Immature natural killer cell (primary cell): ENCODE measurements at regions not wholly inside any gene's neighbourhood (a gene's known extent, or its start where the extent isn't known, plus 50 kb on each side); places are given as distances from the start of the nearest gene placed in this dataset.

Source experiments
- DNase-seq, 3 donors: peaks; one replicate each; pipeline ENCODE4 v3.0.0; 2022; ENCODE audit warnings: mixed read lengths in 1 of 3
- H3K27ac Mint-ChIP-seq, 6 donors: one replicate each; pipeline ENCODE4 v1.8.0; 2020; ENCODE audit warnings: mixed read lengths in 6 of 6, mild to moderate bottlenecking in 5 of 6, inconsistent platforms in 4 of 6, moderate library complexity in 3 of 6
- H3K27me3 Mint-ChIP-seq, 3 donors: one replicate each; pipeline ENCODE4 v1.8.0; 2020 to 2021; ENCODE audit warnings: low read depth in 3 of 3, mild to moderate bottlenecking in 3 of 3, mixed read lengths in 3 of 3, moderate library complexity in 3 of 3, inconsistent platforms in 1 of 3
- H3K36me3 Mint-ChIP-seq, 3 donors: one replicate each; pipeline ENCODE4 v1.8.0; 2020; ENCODE audit warnings: mixed read lengths in 3 of 3, inconsistent platforms in 2 of 3, mild to moderate bottlenecking in 2 of 3
- H3K4me1 Mint-ChIP-seq, 2 donors: one replicate each; pipeline ENCODE4 v1.8.0; 2020; ENCODE audit warnings: inconsistent platforms in 2 of 2, mild to moderate bottlenecking in 2 of 2, mixed read lengths in 2 of 2, moderate library complexity in 1 of 2
- H3K4me3 Mint-ChIP-seq, 5 donors: one replicate each; pipeline ENCODE4 v1.8.0; 2020; ENCODE audit warnings: mild to moderate bottlenecking in 5 of 5, mixed read lengths in 5 of 5, inconsistent platforms in 3 of 5, moderate library complexity in 3 of 5
- H3K9me3 Mint-ChIP-seq, 6 donors: one replicate each; pipeline ENCODE4 v1.8.0; 2020; ENCODE audit warnings: mild to moderate bottlenecking in 6 of 6, mixed read lengths in 6 of 6, inconsistent platforms in 4 of 6, moderate library complexity in 3 of 6

DNA sequence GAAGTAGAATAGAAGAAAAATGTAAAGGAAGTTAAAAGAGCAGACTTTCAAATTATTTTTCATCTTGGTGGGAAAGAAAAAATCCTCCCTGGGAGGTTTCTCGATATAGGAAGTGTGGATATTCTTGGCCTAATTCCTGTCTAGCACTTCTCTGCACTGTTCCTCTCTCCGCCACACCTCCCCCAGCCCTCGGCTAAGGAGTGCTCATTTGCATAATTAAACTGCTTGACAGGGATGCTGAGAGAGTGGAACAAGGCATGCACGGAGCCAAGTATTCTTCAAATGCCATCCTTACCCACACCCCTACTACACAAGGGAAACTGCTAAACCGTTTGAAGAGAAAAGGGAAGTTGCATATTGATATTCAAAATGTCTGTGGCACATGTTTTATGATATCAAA, 511.0 kb upstream of the HTR2A start:
- Mint-ChIP-seq H3K4me3 (no peak overlapping the region), H3K4me1 (no peaks in the 10 kb centered on the region), H3K36me3 (no peaks in the 10 kb centered on the region), H3K9me3 (peaks cover 0 to 6% (median 2%) of the 10 kb centered on the region in 6 donors), H3K27me3 (no peaks in the 10 kb centered on the region), H3K27ac (no peak overlapping the region)
- no peak for DNase-seq

- H3K9me3 Mint-ChIP-seq: peaks cover 0 to 1% (median 0%) of the 10 kb centered on the region in 6 donors
- H3K27me3 Mint-ChIP-seq: peaks cover 0 to 4% (median 0%) of the 10 kb centered on the region in 3 donors
- no peaks in the 10 kb centered on the region for H3K36me3 Mint-ChIP-seq
- no peak overlapping the region for H3K4me3 Mint-ChIP-seq
- no peak for DNase-seq
- no peak overlapping the region for H3K27ac Mint-ChIP-seq
- peaks cover 0 to 11% of the 10 kb centered on the region in 2 donors for H3K4me1 Mint-ChIP-seq
These were observed 502.7 kb upstream of the HTR2A start for GRCh38 chr13:47399599-47399998.

GRCh38 chr13:47397739-47398138, 500.9 kb upstream of the HTR2A start:
- H3K4me3 Mint-ChIP-seq: no peak overlapping the region
- H3K4me1 Mint-ChIP-seq: peaks cover 0 to 13% of the 10 kb centered on the region in 2 donors
- DNase-seq: no peak
- H3K36me3 Mint-ChIP-seq: no peaks in the 10 kb centered on the region
- no peak overlapping the region for H3K27ac Mint-ChIP-seq
- H3K27me3 Mint-ChIP-seq: peaks cover 0 to 4% (median 0%) of the 10 kb centered on the region in 3 donors
- H3K9me3 Mint-ChIP-seq: peaks cover 0 to 7% (median 0%) of the 10 kb centered on the region in 6 donors

GRCh38 chr13:47396915-47397314, 500.1 kb upstream of the HTR2A start:
- Mint-ChIP-seq H3K27me3 (peaks cover 0 to 4% (median 0%) of the 10 kb centered on the region in 3 donors), H3K4me1 (peaks cover 0 to 13% of the 10 kb centered on the region in 2 donors), H3K27ac (no peak overlapping the region), H3K9me3 (peaks cover 0 to 9% (median 0%) of the 10 kb centered on the region in 6 donors), H3K4me3 (no peak overlapping the region), H3K36me3 (no peaks in the 10 kb centered on the region)
- DNase-seq: no peak

DNA sequence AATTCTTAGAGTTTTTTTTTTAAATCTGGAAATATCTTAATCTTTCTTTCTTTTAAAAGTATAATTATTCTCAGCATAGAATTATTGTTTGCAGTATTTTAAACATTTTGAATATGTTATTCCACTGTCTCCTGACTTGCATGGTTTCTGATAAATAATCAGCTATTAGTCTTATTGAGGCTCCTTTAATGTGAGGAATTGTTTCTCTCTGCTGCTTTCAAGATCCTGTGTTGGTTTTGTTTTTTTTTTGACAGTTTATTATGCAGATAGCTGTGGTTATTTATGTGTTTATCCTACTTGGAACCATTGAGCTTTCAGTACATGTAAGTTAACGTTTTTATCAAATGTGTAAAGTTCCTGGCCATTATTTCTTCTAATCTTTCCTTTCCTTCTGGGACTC, 477.9 kb upstream of the HTR2A start:
- no peak overlapping the region for H3K4me3 Mint-ChIP-seq
- no peak overlapping the region for H3K27ac Mint-ChIP-seq
- H3K9me3 Mint-ChIP-seq: peaks cover 5 to 24% (median 12%) of the 10 kb centered on the region in 6 donors
- no peaks in the 10 kb centered on the region for H3K27me3 Mint-ChIP-seq
- DNase-seq: no peak
- no peaks in the 10 kb centered on the region for H3K36me3 Mint-ChIP-seq
- no peaks in the 10 kb centered on the region for H3K4me1 Mint-ChIP-seq

- Mint-ChIP-seq H3K9me3 (peaks cover 6 to 34% (median 15%) of the 10 kb centered on the region in 6 donors), H3K4me1 (no peaks in the 10 kb centered on the region)
These were observed 475.9 kb upstream of the HTR2A start for GRCh38 chr13:47372751-47373150.

DNA sequence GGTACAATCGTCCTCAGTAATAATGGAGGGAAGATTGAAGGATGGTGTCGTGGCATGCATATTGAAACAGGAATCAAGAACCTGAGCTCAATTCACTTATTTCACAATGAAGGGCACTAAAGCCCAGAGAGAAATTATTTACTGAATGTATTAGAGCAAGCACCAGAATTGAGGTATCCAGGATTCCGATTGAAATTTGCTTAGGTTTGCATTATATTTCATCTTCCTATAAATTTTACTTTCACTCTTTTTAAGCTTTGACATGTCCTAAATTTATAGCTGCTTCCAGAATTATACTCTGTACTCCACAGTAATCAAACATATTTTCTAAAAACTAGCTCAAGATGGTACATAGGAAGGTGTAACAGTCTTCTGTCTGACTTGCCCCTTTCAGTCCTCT, 454.9 kb upstream of the HTR2A start:
- H3K27ac Mint-ChIP-seq: no peak overlapping the region
- peaks cover 0 to 3% (median 1%) of the 10 kb centered on the region in 3 donors for H3K27me3 Mint-ChIP-seq
- no peak for DNase-seq
- peaks cover 0 to 7% (median 5%) of the 10 kb centered on the region in 6 donors for H3K9me3 Mint-ChIP-seq
- no peaks in the 10 kb centered on the region for H3K4me1 Mint-ChIP-seq
- H3K36me3 Mint-ChIP-seq: no peaks in the 10 kb centered on the region
- no peak overlapping the region for H3K4me3 Mint-ChIP-seq

More at GRCh38 chr13:47372751-47373150, 475.9 kb upstream of the HTR2A start:
- no peak for DNase-seq
- Mint-ChIP-seq H3K27ac (no peak overlapping the region), H3K36me3 (peaks cover 0 to 5% (median 2%) of the 10 kb centered on the region in 3 donors), H3K4me3 (no peak overlapping the region), H3K27me3 (peaks cover 0 to 2% (median 0%) of the 10 kb centered on the region in 3 donors)

GRCh38 chr13:47350334-47351124, 453.7 kb upstream of the HTR2A start:
- DNase-seq: no peak
- Mint-ChIP-seq H3K36me3 (no peaks in the 10 kb centered on the region), H3K4me3 (no peak overlapping the region), H3K27me3 (peaks cover 0 to 3% (median 1%) of the 10 kb centered on the region in 3 donors), H3K4me1 (no peaks in the 10 kb centered on the region), H3K9me3 (peaks cover 0 to 7% (median 1%) of the 10 kb centered on the region in 6 donors), H3K27ac (no peak overlapping the region)

DNA sequence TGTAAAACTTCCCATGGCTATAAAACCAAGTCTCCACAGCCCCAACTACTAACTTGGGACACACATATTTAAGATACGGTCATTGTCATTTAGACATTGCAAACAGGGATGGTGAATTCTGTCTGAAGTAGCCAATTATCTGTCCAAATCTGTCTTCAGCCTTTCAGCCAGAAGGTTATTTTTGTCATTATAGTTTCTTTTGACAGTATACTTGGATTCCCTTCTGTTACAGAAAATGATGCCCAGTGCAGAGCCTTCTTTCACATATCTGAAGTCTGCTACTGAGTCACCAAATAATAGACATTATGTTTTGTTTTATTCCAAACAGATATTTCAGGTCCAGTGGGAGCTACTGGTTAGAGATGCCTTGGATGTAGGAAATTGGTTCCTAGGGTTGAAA, 452.4 kb upstream of the HTR2A start:
- no peak overlapping the region for H3K27ac Mint-ChIP-seq
- H3K27me3 Mint-ChIP-seq: peaks cover 0 to 3% (median 1%) of the 10 kb centered on the region in 3 donors
- peaks cover 2 to 11% (median 6%) of the 10 kb centered on the region in 6 donors for H3K9me3 Mint-ChIP-seq
- no peaks in the 10 kb centered on the region for H3K4me1 Mint-ChIP-seq
- no peak overlapping the region for H3K4me3 Mint-ChIP-seq
- H3K36me3 Mint-ChIP-seq: no peaks in the 10 kb centered on the region
- DNase-seq: no peak

- Mint-ChIP-seq H3K27me3 (peaks cover 0 to 2% (median 1%) of the 10 kb centered on the region in 3 donors), H3K27ac (no peak overlapping the region), H3K4me3 (no peak overlapping the region), H3K9me3 (peaks cover 7 to 28% (median 12%) of the 10 kb centered on the region in 6 donors), H3K36me3 (no peaks in the 10 kb centered on the region), H3K4me1 (no peaks in the 10 kb centered on the region)
- DNase-seq: no peak
These were observed 441.1 kb upstream of the HTR2A start for GRCh38 chr13:47337781-47338507.

DNA sequence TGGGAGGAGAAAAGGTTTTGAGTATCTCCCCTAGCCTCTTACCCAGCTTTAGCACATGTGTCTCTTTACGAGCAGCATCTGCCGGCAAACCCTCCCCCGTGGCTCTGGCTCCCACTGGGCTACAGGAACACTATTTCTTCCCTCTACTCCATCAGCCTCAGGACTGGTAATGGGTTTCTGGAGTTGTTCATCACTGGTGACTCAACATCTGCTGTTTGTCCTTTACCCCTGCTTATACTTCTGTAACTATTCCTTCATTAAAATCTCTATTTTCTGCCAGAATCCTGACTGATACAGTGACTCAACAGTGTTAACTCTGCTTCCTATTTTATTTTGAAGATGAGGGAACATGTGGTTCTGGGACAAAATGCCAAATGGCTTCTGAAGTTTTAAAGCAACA, 437.3 kb upstream of the HTR2A start:
- no peak overlapping the region for H3K27ac Mint-ChIP-seq

GRCh38 chr13:47332149-47332548, 435.3 kb upstream of the HTR2A start:
- no peak overlapping the region for H3K27ac Mint-ChIP-seq
- H3K27me3 Mint-ChIP-seq: peaks cover 0 to 2% (median 1%) of the 10 kb centered on the region in 3 donors
- H3K4me1 Mint-ChIP-seq: no peaks in the 10 kb centered on the region
- peaks cover 0 to 9% (median 3%) of the 10 kb centered on the region in 6 donors for H3K9me3 Mint-ChIP-seq
- no peaks in the 10 kb centered on the region for H3K36me3 Mint-ChIP-seq
- no peak for DNase-seq
- no peak overlapping the region for H3K4me3 Mint-ChIP-seq

More for the DNA sequence above, 437.3 kb upstream of the HTR2A start:
- peaks cover 0 to 2% (median 1%) of the 10 kb centered on the region in 3 donors for H3K27me3 Mint-ChIP-seq
- H3K4me3 Mint-ChIP-seq: no peak overlapping the region
- no peak for DNase-seq
- peaks cover 0 to 16% (median 4%) of the 10 kb centered on the region in 6 donors for H3K9me3 Mint-ChIP-seq
- H3K4me1 Mint-ChIP-seq: no peaks in the 10 kb centered on the region
- H3K36me3 Mint-ChIP-seq: no peaks in the 10 kb centered on the region

DNA sequence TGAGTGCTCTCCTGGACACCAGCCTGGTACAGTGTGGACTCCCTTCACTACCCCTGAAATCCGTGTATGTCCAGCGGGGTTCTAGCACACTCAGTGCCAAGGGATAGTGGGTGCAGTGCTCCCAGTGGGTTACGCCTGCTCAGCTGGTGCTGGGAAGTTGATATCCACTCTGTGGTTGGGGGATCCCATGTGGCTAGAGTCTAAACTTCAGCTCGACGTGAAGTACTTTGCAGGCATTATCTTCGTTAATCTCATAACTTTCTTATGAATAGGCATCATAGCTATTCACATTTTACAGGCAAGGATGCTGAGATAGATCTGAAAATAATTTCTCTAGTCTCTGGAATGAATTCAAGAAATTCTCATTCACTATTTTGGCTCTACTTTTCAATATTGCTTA, 433.2 kb upstream of the HTR2A start:
- H3K4me3 Mint-ChIP-seq: no peak overlapping the region
- DNase-seq: no peak
- H3K4me1 Mint-ChIP-seq: no peaks in the 10 kb centered on the region
- no peak overlapping the region for H3K27ac Mint-ChIP-seq
- peaks cover 0 to 1% (median 0%) of the 10 kb centered on the region in 3 donors for H3K27me3 Mint-ChIP-seq
- H3K9me3 Mint-ChIP-seq: peaks cover 0 to 6% (median 2%) of the 10 kb centered on the region in 6 donors
- no peaks in the 10 kb centered on the region for H3K36me3 Mint-ChIP-seq

- Mint-ChIP-seq H3K36me3 (no peaks in the 10 kb centered on the region), H3K4me1 (no peaks in the 10 kb centered on the region), H3K27ac (no peak overlapping the region), H3K9me3 (peaks cover 0 to 4% (median 2%) of the 10 kb centered on the region in 6 donors), H3K27me3 (no peaks in the 10 kb centered on the region), H3K4me3 (no peak overlapping the region)
- DNase-seq: no peak
These were observed 431.0 kb upstream of the HTR2A start for GRCh38 chr13:47327861-47328260.
